PC-9 (cell line): ENCODE measurements at regions not wholly inside any gene's neighbourhood (a gene's known extent, or its start where the extent isn't known, plus 50 kb on each side); places are given as distances from the start of the nearest gene placed in this dataset.

ENCODE experiments used
- BruUV-seq: library from RNA; stranded (reverse); fragments of 400-500 nt; replicated peaks from 2 replicates; lab custom pipeline; 2021; lab: Mats Ljungman, UMichigan
- CTCF ChIA-PET: fragments of 300-600 bp; sonication (Branson Sonifier 250); formaldehyde crosslinking; loops from one replicate; lab custom pipeline; 2022; ENCODE audit warnings: antibody characterized with exemption; lab: Charles Lee
- POLR2A ChIA-PET: fragments of 300-600 bp; sonication (Branson Sonifier 250); formaldehyde crosslinking; loops from one replicate; lab custom pipeline; 2022; ENCODE audit warnings: antibody characterized with exemption; ENCODE audit not compliant: unreplicated experiment; lab: Charles Lee
- DNase-seq, 2 experiments: peaks; one replicate each; pipeline versions ENCODE4 v3.0.0 to v3.0.0-alpha.2; 2015 to 2022; ENCODE audit warnings: mixed read lengths in 1 of 2
- H2AFZ ChIP-seq: fragments of 200-600 bp; sonication (generic); 2 replicates; pipeline ENCODE4 v1.8.1; 2017; ENCODE audit warnings: antibody characterized with exemption
- H3F3A ChIP-seq: fragments of 200-600 bp; sonication (generic); 2 replicates; pipeline ENCODE4 v1.8.1; 2017; ENCODE audit warnings: antibody characterized with exemption, mild to moderate bottlenecking, low read depth; ENCODE audit not compliant: insufficient read depth
- H3K27ac ChIP-seq: fragments of 200-600 bp; sonication (generic); 2 replicates; pipeline ENCODE4 v1.6.1; 2016; ENCODE audit warnings: mixed run types
- H3K27me3 ChIP-seq: fragments of 200-600 bp; sonication (generic); 2 replicates; pipeline ENCODE4 v1.6.1; 2016; ENCODE audit warnings: low read depth, mixed run types; ENCODE audit not compliant: insufficient read depth
- H3K36me3 ChIP-seq: fragments of 200-600 bp; sonication (generic); 2 replicates; pipeline ENCODE4 v1.6.1; 2016; ENCODE audit warnings: low read depth, mixed run types
- H3K4me1 ChIP-seq: fragments of 200-600 bp; sonication (generic); replicated peaks from 2 replicates; pipeline ENCODE4 v1.6.1; 2016; ENCODE audit warnings: mixed run types; ENCODE audit not compliant: insufficient read depth
- H3K4me2 ChIP-seq: fragments of 200-600 bp; sonication (generic); 2 replicates; pipeline ENCODE4 v1.6.1; 2017; ENCODE audit warnings: mixed run types
- H3K4me3 ChIP-seq: fragments of 200-600 bp; sonication (generic); 2 replicates; pipeline ENCODE4 v1.6.1; 2016; ENCODE audit warnings: mixed run types
- H3K79me2 ChIP-seq: fragments of 200-600 bp; sonication (generic); 2 replicates; pipeline ENCODE4 v1.6.1; 2017; ENCODE audit warnings: low read depth, mixed run types
- H3K9me2 ChIP-seq: fragments of 200-600 bp; sonication (generic); 2 replicates; pipeline ENCODE4 v1.8.1; 2017; ENCODE audit warnings: mild to moderate bottlenecking; ENCODE audit not compliant: insufficient read depth
- H3K9me3 ChIP-seq: fragments of 200-600 bp; sonication (generic); 2 replicates; pipeline ENCODE4 v1.8.1; 2016; ENCODE audit warnings: low read depth; ENCODE audit not compliant: insufficient read depth
- H4K20me1 ChIP-seq: fragments of 200-600 bp; sonication (generic); 2 replicates; pipeline ENCODE4 v1.8.1; 2017; ENCODE audit not compliant: insufficient read depth
- EZH2 ChIP-seq: fragments of 200-600 bp; sonication (generic); IDR thresholded peaks from 2 replicates; pipeline ENCODE4 v1.8.0; 2017; ENCODE audit warnings: antibody characterized with exemption, low read depth
- intact Hi-C: fragments of 100-400 bp; cut with micrococcal nuclease; formaldehyde crosslinking; loops from one replicate; pipeline ENCODE4 v1.10.0; 2022; ENCODE audit not compliant: unreplicated experiment
- TF ChIP-seq, protein P1 (sequence below): fragments of 200-600 bp; sonication (generic); conservative IDR thresholded peaks from 2 replicates; pipeline ENCODE4 v1.6.1; 2017; ENCODE audit warnings: mixed run types, antibody characterized with exemption, mild to moderate bottlenecking, moderate library complexity

DNA sequence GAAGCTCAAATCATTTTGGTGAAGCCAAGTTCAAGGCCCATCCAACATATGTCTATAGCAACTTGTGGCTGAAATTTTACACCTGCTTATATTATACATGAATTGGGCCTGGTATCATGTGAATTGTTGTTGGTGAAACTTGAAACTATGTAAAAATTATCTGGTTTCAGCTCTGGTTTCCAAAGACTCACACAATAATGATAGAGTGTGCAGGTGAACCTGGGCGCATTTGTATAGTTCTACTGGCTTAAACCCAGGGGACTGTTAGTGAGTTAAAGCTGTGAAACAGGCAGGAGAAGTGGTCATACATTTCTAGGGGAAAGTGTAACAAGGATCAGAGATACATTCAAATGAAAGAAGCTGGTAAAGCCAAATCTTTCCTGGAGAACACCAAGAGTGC is 627.3 kb downstream of the METTL15 start:
- intact Hi-C loops = no loop called here
- no peak overlapping the region for H3K27ac ChIP-seq

DNA sequence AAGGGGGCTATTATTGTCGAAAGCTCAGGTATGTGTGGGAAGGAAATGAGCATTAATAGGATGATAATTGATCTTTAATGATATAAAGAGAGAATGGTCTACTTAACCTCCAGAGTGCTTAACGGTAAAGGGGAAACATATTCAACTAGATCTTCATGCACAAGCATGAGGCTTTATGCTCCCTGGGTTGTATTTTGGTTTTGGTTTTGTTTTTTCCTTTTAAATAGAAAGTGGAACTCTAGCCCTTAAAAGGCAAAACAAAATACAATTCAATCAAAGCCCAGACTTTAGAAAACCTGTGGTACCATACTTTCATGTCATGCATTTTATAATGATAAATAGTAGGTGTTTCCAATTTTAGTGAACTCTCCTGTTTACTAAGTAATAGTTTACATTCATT is 622.7 kb downstream of the METTL15 start:
- CTCF ChIA-PET = no interaction called here
- no peaks in the 10 kb centered on the region for H3K79me2 ChIP-seq
- H4K20me1 ChIP-seq = no peaks in the 10 kb centered on the region
- H3K27ac ChIP-seq = no peak overlapping the region
- H3K36me3 ChIP-seq = no peaks in the 10 kb centered on the region
- intact Hi-C loops = no loop called here
- H3K9me3 ChIP-seq = no peaks in the 10 kb centered on the region
- no peak overlapping the region for H3K4me3 ChIP-seq
- no peaks in the 10 kb centered on the region for H3K27me3 ChIP-seq
- no peaks in the 10 kb centered on the region for H3K9me2 ChIP-seq
- BruUV-seq = no TSS peak
- POLR2A ChIA-PET = no interaction called here
- no peak overlapping the region for H2AFZ ChIP-seq
- DNase-seq = no peak
- no peaks in the 10 kb centered on the region for H3K4me1 ChIP-seq
- TF ChIP-seq, protein P1, sequence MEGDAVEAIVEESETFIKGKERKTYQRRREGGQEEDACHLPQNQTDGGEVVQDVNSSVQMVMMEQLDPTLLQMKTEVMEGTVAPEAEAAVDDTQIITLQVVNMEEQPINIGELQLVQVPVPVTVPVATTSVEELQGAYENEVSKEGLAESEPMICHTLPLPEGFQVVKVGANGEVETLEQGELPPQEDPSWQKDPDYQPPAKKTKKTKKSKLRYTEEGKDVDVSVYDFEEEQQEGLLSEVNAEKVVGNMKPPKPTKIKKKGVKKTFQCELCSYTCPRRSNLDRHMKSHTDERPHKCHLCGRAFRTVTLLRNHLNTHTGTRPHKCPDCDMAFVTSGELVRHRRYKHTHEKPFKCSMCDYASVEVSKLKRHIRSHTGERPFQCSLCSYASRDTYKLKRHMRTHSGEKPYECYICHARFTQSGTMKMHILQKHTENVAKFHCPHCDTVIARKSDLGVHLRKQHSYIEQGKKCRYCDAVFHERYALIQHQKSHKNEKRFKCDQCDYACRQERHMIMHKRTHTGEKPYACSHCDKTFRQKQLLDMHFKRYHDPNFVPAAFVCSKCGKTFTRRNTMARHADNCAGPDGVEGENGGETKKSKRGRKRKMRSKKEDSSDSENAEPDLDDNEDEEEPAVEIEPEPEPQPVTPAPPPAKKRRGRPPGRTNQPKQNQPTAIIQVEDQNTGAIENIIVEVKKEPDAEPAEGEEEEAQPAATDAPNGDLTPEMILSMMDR = no peak
- no peak for TF ChIP-seq EZH2
- H3F3A ChIP-seq = no peaks in the 10 kb centered on the region
- H3K4me2 ChIP-seq = no peak overlapping the region

More for the DNA sequence above, 627.3 kb downstream of the METTL15 start:
- no peak for DNase-seq
- Histone ChIP-seq H3K79me2 (no peaks in the 10 kb centered on the region), H3K9me2 (no peaks in the 10 kb centered on the region), H3K36me3 (no peaks in the 10 kb centered on the region), H3K4me1 (peaks cover 9% of the 10 kb centered on the region), H3F3A (no peaks in the 10 kb centered on the region), H4K20me1 (no peaks in the 10 kb centered on the region), H2AFZ (no peak overlapping the region), H3K9me3 (no peaks in the 10 kb centered on the region), H3K4me3 (no peak overlapping the region), H3K27me3 (no peaks in the 10 kb centered on the region), H3K4me2 (no peak overlapping the region)
- ChIA-PET POLR2A (no interaction called here), CTCF (no interaction called here)
- BruUV-seq = no TSS peak
- TF ChIP-seq EZH2 = no peak
- TF ChIP-seq, protein P1 = no peak

DNA sequence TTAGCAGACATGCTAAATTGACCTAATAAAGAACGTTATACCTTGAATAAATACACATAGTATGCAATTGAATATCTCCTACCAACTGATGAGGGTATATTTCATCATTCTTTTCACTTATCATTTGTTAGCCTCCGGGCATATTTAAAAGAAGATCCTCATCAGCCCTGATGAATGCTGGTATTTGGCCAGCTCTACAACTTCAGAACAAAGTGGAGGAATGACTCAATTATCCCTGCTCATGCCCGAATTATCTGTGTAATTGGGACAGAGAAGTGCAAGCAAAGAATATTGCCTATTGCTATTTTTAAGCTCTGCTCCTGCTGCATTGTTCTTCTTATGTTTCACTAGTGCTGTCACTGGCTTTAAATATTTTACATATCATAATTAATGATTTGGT is 622.1 kb downstream of the METTL15 start:
- Histone ChIP-seq H3K9me2 (no peaks in the 10 kb centered on the region), H3K4me1 (no peaks in the 10 kb centered on the region), H3K27me3 (no peaks in the 10 kb centered on the region), H3K4me3 (no peak overlapping the region), H4K20me1 (no peaks in the 10 kb centered on the region), H3K9me3 (no peaks in the 10 kb centered on the region), H3F3A (no peaks in the 10 kb centered on the region), H3K27ac (no peak overlapping the region), H3K79me2 (no peaks in the 10 kb centered on the region), H2AFZ (no peak overlapping the region), H3K4me2 (no peak overlapping the region), H3K36me3 (no peaks in the 10 kb centered on the region)
- intact Hi-C loops = no loop called here
- no peak for DNase-seq
- ChIA-PET CTCF (no interaction called here), POLR2A (no interaction called here)
- TF ChIP-seq, protein P1 = no peak
- no peak for TF ChIP-seq EZH2
- BruUV-seq = no TSS peak
